Neural progenitor cell (in vitro differentiated cells): ENCODE measurements at regions not wholly inside any gene's neighbourhood (a gene's known extent, or its start where the extent isn't known, plus 50 kb on each side); places are given as distances from the start of the nearest gene placed in this dataset.

Experiments
- DNase-seq: peaks from one replicate; pipeline ENCODE4 v3.0.0-alpha.2; 2016; ENCODE audit warnings: low spot score
- H2AFZ ChIP-seq: fragments of 200-600 bp; sonication (generic); replicated peaks from 2 replicates; pipeline ENCODE4 v1.6.1; 2016; ENCODE audit warnings: antibody characterized with exemption
- H3F3A ChIP-seq: fragments of 200-600 bp; sonication (generic); 2 replicates; pipeline ENCODE4 v1.6.1; 2016; ENCODE audit warnings: antibody characterized with exemption, low read depth
- H3K27ac ChIP-seq: fragments of 200-600 bp; sonication (generic); 2 replicates; pipeline ENCODE4 v1.5.1; 2016; ENCODE audit warnings: mild to moderate bottlenecking
- H3K27me3 ChIP-seq: fragments of 200-600 bp; sonication (generic); 2 replicates; pipeline ENCODE4 v1.6.1; 2016; ENCODE audit warnings: mild to moderate bottlenecking, moderate library complexity
- H3K36me3 ChIP-seq: fragments of 200-600 bp; sonication (generic); 2 replicates; pipeline ENCODE4 v1.5.1; 2016
- H3K4me1 ChIP-seq: fragments of 200-600 bp; sonication (generic); 2 replicates; pipeline ENCODE4 v1.6.1; 2016; ENCODE audit warnings: mixed run types
- H3K4me2 ChIP-seq: fragments of 200-600 bp; sonication (generic); 2 replicates; pipeline ENCODE4 v1.6.1; 2016
- H3K4me3 ChIP-seq: fragments of 200-600 bp; sonication (generic); 2 replicates; pipeline ENCODE4 v1.5.1; 2016
- H3K79me2 ChIP-seq: fragments of 200-600 bp; sonication (generic); 2 replicates; pipeline ENCODE4 v1.6.1; 2016; ENCODE audit warnings: low read depth
- H3K9ac ChIP-seq: fragments of 200-600 bp; sonication (generic); 2 replicates; pipeline ENCODE4 v1.6.1; 2016
- H3K9me3 ChIP-seq: fragments of 200-600 bp; sonication (generic); 2 replicates; pipeline ENCODE4 v1.5.1; 2016; ENCODE audit warnings: low read depth
- H4K20me1 ChIP-seq: fragments of 200-600 bp; sonication (generic); 2 replicates; pipeline ENCODE4 v1.6.1; 2016; ENCODE audit warnings: low read depth
- H3K27ac Mint-ChIP-seq: 3 replicates; pipeline ENCODE4 v1.8.0; 2021; ENCODE audit warnings: mixed read lengths
- H3K27me3 Mint-ChIP-seq: 2 replicates; pipeline ENCODE4 v1.8.0; 2022; ENCODE audit warnings: low read depth, mild to moderate bottlenecking, inconsistent platforms, moderate library complexity, mixed read lengths; ENCODE audit not compliant: insufficient read depth
- H3K36me3 Mint-ChIP-seq: 3 replicates; pipeline ENCODE4 v1.8.0; 2021; ENCODE audit warnings: mixed read lengths
- H3K4me1 Mint-ChIP-seq: 3 replicates; pipeline ENCODE4 v1.8.0; 2021; ENCODE audit warnings: mixed read lengths
- H3K4me3 Mint-ChIP-seq: 3 replicates; pipeline ENCODE4 v1.8.0; 2021; ENCODE audit warnings: mild to moderate bottlenecking, moderate library complexity, mixed read lengths
- H3K9me3 Mint-ChIP-seq: 3 replicates; pipeline ENCODE4 v1.8.0; 2020; ENCODE audit warnings: mixed read lengths
- CTCF ChIP-seq: fragments of 200-600 bp; sonication (generic); IDR thresholded peaks from 2 replicates; pipeline ENCODE4 v1.5.1; 2017; ENCODE audit warnings: antibody characterized with exemption, mild to moderate bottlenecking
- EZH2 ChIP-seq: fragments of 200-600 bp; sonication (generic); IDR thresholded peaks from 2 replicates; pipeline ENCODE4 v1.6.1; 2017; ENCODE audit warnings: antibody characterized with exemption, mild to moderate bottlenecking, moderate library complexity
- EZH2phosphoT487 ChIP-seq: fragments of 200-600 bp; sonication (generic); IDR thresholded peaks from 2 replicates; pipeline ENCODE4 v1.6.1; 2017; ENCODE audit warnings: antibody characterized with exemption

- H3K4me1 Mint-ChIP-seq, result peaks cover 32% of the 10 kb centered on the region
- no peaks in the 10 kb centered on the region for H3K79me2 ChIP-seq
- no peaks in the 10 kb centered on the region for H3K9me3 ChIP-seq
- H3K4me2 ChIP-seq, result no peak overlapping the region
- H3K9ac ChIP-seq, result no peak overlapping the region
- no peak for DNase-seq
- no peaks in the 10 kb centered on the region for H3K27me3 ChIP-seq
- no peaks in the 10 kb centered on the region for H3K9me3 Mint-ChIP-seq
- no peaks in the 10 kb centered on the region for H3K36me3 ChIP-seq
- H3K36me3 Mint-ChIP-seq, result peaks cover 7% of the 10 kb centered on the region
- H2AFZ ChIP-seq, result no peak overlapping the region
- H4K20me1 ChIP-seq, result no peaks in the 10 kb centered on the region
- peaks cover 2% of the 10 kb centered on the region for H3K27me3 Mint-ChIP-seq
- H3K27ac ChIP-seq, result no peak overlapping the region
- H3K4me3 Mint-ChIP-seq, result no peak overlapping the region
- no peaks in the 10 kb centered on the region for H3F3A ChIP-seq
- no peak overlapping the region for H3K27ac Mint-ChIP-seq
- H3K4me3 ChIP-seq, result no peak overlapping the region
- TF ChIP-seq CTCF (no peak), EZH2 (no peak), EZH2phosphoT487 (no peak)
- H3K4me1 ChIP-seq, result peaks cover 26% of the 10 kb centered on the region
These were observed 79.0 kb downstream of the ARL4A start for GRCh38 chr7:12766416-12766815.

GRCh38 chr7:12768948-12769347 is 81.5 kb downstream of the ARL4A start:
- H3K27ac Mint-ChIP-seq, result no peak overlapping the region
- no peaks in the 10 kb centered on the region for H4K20me1 ChIP-seq
- peaks cover 3% of the 10 kb centered on the region for H3K27me3 Mint-ChIP-seq
- no peak for DNase-seq
- no peaks in the 10 kb centered on the region for H3F3A ChIP-seq
- H3K9ac ChIP-seq, result no peak overlapping the region
- no peak overlapping the region for H3K4me3 Mint-ChIP-seq
- H3K27ac ChIP-seq, result no peak overlapping the region
- H2AFZ ChIP-seq, result no peak overlapping the region
- peaks cover 13% of the 10 kb centered on the region for H3K36me3 Mint-ChIP-seq
- H3K4me3 ChIP-seq, result no peak overlapping the region
- peaks cover 9% of the 10 kb centered on the region for H3K9me3 Mint-ChIP-seq
- TF ChIP-seq CTCF (no peak), EZH2 (no peak), EZH2phosphoT487 (no peak)
- peaks cover 5% of the 10 kb centered on the region for H3K9me3 ChIP-seq
- no peaks in the 10 kb centered on the region for H3K79me2 ChIP-seq
- H3K36me3 ChIP-seq, result no peaks in the 10 kb centered on the region
- peaks cover 29% of the 10 kb centered on the region for H3K4me1 ChIP-seq
- no peak overlapping the region for H3K4me2 ChIP-seq
- peaks cover 42% of the 10 kb centered on the region for H3K4me1 Mint-ChIP-seq
- H3K27me3 ChIP-seq, result no peaks in the 10 kb centered on the region

- Histone ChIP-seq H3K9me3 (peaks cover 5% of the 10 kb centered on the region), H4K20me1 (no peaks in the 10 kb centered on the region), H3K4me2 (no peak overlapping the region), H3F3A (no peaks in the 10 kb centered on the region), H3K27me3 (no peaks in the 10 kb centered on the region), H3K27ac (no peak overlapping the region), H2AFZ (no peak overlapping the region), H3K9ac (no peak overlapping the region), H3K4me3 (no peak overlapping the region), H3K36me3 (no peaks in the 10 kb centered on the region), H3K4me1 (peaks cover 24% of the 10 kb centered on the region), H3K79me2 (no peaks in the 10 kb centered on the region)
- H3K27me3 Mint-ChIP-seq, result peaks cover 3% of the 10 kb centered on the region
- TF ChIP-seq EZH2phosphoT487, result no peak
- no peak for TF ChIP-seq EZH2
- TF ChIP-seq CTCF, result no peak
- peaks cover 37% of the 10 kb centered on the region for H3K4me1 Mint-ChIP-seq
- no peak for DNase-seq
- peaks cover 13% of the 10 kb centered on the region for H3K36me3 Mint-ChIP-seq
- peaks cover 12% of the 10 kb centered on the region for H3K9me3 Mint-ChIP-seq
- no peak overlapping the region for H3K27ac Mint-ChIP-seq
- H3K4me3 Mint-ChIP-seq, result no peak overlapping the region
These were observed 82.0 kb downstream of the ARL4A start for GRCh38 chr7:12769444-12769843.
